Endometrium (tissue), 2 donors: ENCODE measurements at regions not wholly inside any gene's neighbourhood (a gene's known extent, or its start where the extent isn't known, plus 50 kb on each side); places are given as distances from the start of the nearest gene placed in this dataset.

ENCODE experiments used
- FAIRE-seq: peaks from 2 replicates; lab custom pipeline; 2012; peaks lifted over from hg19 to GRCh38; lab: Jason Lieb, UNC
- donor health status: control.
- donor health status: control.

DNA sequence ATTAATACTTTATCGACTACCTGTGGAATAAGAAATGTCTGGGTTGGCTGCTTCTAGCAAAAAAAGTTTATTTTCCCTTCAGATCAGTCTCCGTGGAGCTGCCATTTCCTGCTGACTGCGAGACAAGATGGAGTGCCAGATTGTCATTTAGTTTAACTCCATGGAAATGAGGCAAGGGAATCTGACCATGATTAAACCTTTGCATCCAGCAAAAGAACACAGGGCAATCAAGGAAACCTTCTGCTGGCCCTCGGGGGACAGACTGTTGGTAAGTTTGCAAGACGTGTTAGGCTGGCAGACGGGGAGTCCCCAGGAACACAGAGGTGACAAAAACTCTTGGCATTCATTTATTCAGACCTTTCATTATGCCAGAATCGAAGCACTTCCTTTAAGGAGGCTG lies 52.2 kb upstream of the SPACA1 start:
- FAIRE-seq = no peak

DNA sequence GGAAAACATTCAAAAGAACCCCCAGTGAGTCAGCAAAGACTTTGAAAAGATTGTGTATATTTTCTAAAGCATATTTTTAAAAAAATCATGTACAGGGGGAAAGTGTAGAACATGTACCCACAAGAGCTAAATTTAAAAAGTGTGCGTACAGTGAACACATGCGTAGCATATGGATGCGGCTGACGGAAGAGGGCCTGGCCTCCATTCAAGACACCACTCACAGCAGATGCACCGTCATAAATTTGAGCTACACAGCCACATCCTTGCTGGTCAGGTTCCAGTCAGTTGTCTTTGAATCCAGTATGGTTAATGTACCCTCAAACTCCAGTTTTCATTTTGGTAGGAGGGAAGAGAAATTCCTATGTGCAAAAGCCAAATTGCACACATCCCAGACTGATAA lies 54.3 kb upstream of the SPACA1 start:
- no peak for FAIRE-seq

DNA sequence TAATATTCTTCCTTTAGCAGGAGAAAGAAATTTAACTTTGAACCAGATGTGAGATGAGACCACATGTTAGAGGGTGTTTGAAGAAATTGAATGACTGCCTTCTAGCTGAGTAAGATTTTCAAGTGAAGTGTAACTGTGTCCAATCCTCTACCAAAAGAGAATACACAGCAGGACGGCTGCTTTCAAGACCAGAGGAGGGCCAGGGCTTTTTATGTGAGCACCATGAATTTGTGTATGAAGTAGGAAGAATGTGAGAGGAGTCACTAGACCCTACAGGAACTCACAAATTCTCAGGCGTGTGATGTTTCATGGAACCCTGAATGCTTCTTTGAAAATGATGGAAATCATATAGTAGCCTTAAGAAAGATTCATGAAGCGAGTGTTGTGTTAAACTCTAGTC lies 56.8 kb upstream of the SPACA1 start:
- no peak for FAIRE-seq

- no peak for FAIRE-seq
Observed at GRCh38 chr6:87982134-87982533, 65.5 kb upstream of the SPACA1 start.

- FAIRE-seq = no peak
Observed at GRCh38 chr6:87979737-87980136, 67.9 kb upstream of the SPACA1 start.

DNA sequence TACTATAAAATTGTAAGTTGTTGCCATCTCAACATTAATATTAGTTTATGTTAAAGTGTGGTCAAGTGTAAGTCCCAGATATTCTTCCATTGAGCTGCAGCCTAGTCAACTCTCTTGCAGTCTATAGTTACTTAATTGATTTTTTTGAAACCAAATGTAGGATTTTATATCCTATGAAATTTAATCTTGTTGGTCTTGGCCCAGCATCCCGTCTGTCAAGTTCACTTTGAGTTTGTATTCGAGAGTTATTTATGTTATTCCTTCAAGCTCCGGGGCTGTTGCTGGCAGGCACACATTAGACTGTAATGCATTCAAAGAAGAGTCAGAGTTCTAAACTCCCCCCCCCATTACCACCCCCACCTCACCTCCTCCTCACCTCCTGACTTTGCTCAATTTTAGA lies 71.0 kb upstream of the SPACA1 start:
- no peak for FAIRE-seq

DNA sequence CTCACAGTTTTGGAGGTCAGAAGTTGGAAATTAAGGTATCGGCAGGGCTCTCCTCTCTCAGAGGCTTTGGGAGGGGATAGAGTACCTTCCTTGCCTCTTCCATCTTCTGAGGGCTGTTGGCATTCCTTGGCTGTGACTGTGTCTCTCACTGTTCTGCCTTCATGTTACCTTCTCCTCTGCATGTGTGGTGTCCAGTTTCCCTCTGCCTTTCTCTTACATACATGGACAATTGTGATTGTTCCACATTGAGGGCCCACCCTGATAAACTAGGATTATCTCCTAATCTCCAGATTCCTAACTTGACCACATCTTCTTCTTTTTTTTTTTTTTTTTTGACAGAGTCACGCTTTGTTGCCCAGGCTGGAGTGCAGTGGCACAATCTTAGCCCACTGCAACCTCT lies 72.1 kb upstream of the SPACA1 start:
- no peak for FAIRE-seq

GRCh38 chr6:87972279-87972678 lies 75.4 kb upstream of the SPACA1 start:
- FAIRE-seq = no peak

GRCh38 chr6:87971605-87972262 lies 75.9 kb upstream of the SPACA1 start:
- no peak for FAIRE-seq

DNA sequence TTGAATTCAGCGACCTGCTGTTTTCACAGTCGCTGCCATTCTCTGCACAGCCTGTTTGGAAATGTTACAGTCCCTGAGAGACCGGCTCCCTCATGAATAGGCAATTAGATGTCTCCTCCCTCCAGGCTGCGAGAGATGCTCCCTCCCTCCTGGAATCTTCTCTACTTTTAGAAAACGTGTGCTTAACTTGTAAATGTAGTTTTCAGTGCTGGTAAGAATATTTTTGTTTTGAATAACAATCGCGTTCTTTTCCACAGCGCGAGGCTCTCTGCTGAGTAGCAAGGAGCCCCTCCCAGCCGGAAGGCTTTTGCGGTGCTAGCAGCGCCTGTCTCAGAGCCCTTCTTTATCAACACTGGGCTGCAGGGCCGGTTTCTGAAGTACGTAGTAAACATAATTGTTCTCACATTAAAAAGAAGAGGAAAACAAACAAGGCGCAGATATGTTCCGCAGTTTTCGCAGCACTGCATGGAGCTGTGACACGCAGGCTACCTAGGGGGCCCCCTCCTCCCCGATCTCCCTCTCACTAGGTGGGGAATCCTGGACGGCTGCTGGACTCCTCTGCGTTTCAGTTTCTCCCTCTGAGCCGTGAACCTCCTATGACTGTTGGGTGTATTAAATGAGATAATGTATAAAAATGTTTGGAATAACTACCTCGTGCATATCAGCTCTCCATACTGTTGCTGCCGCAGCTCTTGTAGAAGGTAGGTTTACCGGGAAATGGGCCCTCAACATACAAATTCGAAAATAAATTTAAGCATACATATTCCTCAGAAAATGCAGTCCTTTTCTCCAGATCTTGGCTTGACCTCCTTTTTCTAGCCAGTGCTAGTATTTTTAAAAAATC lies 79.0 kb upstream of the SPACA1 start:
- no peak for FAIRE-seq

- no peak for FAIRE-seq
Observed at GRCh38 chr6:87965806-87966205, 81.8 kb upstream of the SPACA1 start.

- FAIRE-seq = no peak
Observed at GRCh38 chr6:87959083-87959482, 88.6 kb upstream of the SPACA1 start.

- FAIRE-seq = no peak
Observed at GRCh38 chr6:87951751-87952150, 95.9 kb upstream of the SPACA1 start.

- FAIRE-seq = no peak
Observed at GRCh38 chr6:87950614-87951013, 97.0 kb upstream of the SPACA1 start.

DNA sequence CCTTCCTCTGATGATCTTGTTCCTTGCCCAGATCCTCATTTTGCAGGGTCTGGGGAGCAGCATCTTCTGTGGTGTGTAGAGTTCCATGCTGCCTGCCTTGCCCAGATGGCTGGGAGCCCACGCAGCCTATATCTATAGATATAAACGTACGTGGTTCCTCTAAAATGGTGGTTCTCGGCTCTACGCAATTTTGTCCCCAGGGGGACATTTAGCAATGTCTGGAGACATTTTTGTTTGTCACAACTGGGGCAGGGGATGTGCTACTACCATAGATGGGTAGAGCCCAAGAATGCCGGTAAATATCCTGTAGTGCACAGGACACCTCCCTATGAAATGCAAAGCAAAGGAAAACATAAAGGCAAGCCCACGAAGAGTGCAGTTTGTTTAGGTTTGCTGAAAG lies 98.4 kb upstream of the SPACA1 start:
- FAIRE-seq = no peak

- FAIRE-seq = no peak
Observed at GRCh38 chr6:87946669-87947068, 101.0 kb upstream of the SPACA1 start.

- no peak for FAIRE-seq
Observed at GRCh38 chr6:87945966-87946365, 101.7 kb upstream of the SPACA1 start.

GRCh38 chr6:87945181-87945580 lies 102.5 kb upstream of the SPACA1 start:
- FAIRE-seq = no peak

- no peak for FAIRE-seq
Observed at GRCh38 chr6:87944541-87944954, 103.1 kb upstream of the SPACA1 start.

DNA sequence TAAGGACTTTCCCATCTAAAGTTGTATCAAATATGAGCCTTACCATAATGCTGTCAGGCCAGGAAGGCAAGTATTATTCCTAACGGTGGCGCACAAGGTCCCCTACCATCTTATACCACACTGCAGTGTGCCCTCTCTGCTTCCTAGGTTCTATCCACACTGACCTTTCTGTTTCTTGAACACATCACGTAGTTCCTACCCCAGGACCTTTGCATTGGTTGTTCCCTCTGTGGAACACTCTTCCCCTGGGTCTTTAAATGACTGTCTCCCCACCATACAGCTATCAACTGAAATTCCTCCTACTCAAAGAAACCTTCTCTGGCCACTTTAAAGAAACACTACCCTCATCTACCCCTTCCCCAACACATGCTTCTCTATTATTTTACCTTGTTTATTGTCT lies 104.5 kb upstream of the SPACA1 start:
- no peak for FAIRE-seq

DNA sequence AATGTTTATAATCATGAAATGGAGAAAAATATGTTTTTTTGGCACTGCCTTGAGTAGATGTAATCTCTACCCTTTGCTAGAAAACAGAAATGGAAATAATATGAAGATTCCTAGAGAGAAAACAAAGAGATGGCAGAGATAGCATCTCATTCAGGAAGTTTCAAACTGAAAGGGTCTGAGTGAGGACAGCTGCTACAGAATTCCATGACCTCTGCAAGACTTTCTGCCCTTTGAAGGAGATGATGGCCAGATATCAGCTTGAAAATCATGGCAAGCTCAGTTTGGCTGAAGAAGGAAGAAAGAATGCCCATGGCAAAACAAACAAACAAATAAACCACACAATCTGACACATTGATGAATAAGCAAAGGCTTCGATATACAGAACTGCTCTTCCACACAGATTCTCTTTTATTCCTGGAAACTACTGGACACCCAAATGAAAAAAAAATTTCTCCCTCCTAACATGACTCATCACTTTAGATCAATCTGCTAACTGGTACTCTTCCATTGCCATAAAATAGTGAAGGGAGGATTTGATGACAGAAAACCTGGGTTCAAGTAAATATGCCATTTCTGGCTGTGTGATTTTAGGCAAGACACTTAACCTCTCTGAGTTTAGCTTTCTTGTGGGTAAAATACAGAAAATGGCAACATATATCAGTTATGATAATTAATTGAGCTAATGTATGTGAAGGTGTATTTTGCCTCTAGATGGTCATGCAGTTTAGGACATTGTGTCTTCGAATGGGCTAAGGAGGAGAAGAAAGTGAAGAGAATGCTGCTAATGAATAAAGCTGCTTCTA lies 105.9 kb upstream of the SPACA1 start:
- FAIRE-seq = no peak

- no peak for FAIRE-seq
Observed at GRCh38 chr6:87939776-87940175, 107.9 kb upstream of the SPACA1 start.

DNA sequence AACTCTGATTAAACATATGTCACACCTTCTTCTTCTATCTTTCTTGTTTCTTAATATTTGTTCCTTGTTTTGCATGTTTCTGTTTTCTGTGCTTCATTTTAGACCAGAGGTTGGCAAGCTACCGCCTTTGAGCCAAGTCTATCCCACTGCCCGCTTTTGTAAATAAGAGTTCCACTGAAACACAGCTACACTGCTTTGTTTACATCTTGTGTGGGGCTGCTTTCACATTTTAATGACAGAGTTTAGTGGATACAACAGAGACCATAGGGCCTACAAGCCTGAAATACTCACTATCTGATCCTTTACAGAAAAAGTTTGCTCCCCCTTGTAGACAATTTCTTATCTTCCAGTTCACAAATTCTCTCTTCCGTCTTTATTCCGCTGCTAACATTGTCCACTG lies 109.4 kb upstream of the SPACA1 start:
- FAIRE-seq = no peak
